ENCODE measurements at regions not wholly inside any gene's neighbourhood (a gene's known extent, or its start where the extent isn't known, plus 50 kb on each side); places are given as distances from the start of the nearest gene placed in this dataset.

DNA sequence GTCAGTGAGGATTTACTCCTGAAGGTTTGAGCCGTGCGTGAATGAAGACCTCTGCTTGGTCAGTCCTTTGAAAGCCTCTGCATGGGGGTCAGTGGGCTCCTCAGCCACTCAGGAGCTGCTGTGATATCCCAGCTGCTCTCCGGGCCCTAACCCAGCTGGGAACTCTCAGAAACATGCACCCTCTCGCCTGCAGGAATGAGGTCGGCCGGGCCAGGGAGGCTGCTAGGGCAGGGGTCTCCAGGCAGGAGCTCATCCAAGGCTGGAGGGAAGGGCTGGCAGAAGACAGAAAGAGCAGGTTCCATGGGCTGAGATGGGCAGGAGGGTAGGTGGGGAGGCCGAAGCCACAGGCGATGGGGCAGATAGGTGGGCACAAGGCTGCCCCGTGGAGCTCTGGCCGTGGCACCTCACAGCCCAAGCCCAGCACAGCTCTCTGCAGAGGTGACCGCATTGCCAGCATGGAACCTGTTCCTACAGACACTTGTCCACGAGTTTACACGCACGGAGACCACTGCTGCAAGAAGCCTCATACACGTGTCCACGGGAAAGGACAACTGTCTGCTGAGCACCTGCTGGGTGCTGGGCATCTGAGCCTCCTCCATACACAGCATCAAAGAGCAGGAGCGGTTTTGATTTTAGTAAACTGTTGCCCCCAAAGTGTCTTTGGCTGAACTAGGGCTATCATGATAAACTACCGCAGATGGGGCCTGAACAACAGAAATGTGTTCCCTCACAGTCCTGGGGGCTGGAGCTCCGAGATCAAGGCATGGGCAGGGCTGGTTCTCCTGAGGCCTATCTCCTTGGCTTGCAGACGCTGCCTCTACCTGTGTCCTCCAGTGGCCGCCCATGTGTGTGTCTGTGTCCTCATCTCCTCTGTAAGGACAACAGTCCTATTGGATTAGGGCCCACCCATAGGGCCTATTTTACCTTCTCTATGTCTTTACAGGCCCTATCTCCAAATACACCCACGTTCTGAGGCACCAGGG lies 85.2 kb upstream of the ADAMTS2 start:
- TF ChIP-seq CTCF (IDR thresholded peaks at IDR 0.05), result no peak
- peaks cover 3% of the 10 kb centered on the region for H3K9me3 Mint-ChIP-seq
- no peaks in the 10 kb centered on the region for H3K27me3 Mint-ChIP-seq
- intact Hi-C loops (cut with micrococcal nuclease), result no loop called here
- ATAC-seq (ENCODE audit: low read depth) (no peak), DNase-seq (no peak)
- H3K4me3 Mint-ChIP-seq, result no peak overlapping the region
- CTCF ChIA-PET, result no interaction called here
- no peak overlapping the region for H3K27ac Mint-ChIP-seq
- POLR2A ChIA-PET, result no interaction called here
- no peaks in the 10 kb centered on the region for H3K4me1 Mint-ChIP-seq
- H3K36me3 Mint-ChIP-seq (ENCODE audit: low read depth), result no peaks in the 10 kb centered on the region

DNA sequence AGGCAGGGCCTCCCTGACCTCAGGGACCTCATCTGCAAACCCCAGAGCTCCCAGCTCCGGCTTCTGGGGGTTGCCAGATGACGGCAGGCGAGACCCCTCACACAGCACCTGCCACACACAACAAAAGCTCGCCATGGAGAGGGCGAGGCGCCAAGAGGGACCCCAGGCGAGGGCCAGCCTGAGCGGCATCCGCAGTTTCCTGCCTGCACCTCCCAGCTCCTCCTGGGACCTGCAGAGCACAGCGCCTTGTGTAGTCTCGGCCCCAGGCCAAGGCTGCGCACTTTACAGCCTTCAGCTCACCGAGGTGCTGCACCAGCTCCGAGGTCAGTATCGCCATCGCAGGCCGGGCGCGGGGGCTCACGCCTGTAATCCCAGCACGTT lies 82.4 kb upstream of the ADAMTS2 start:
- Mint-ChIP-seq H3K4me3 (no peak overlapping the region), H3K27ac (no peak overlapping the region), H3K36me3 (ENCODE audit: low read depth) (no peaks in the 10 kb centered on the region), H3K4me1 (no peaks in the 10 kb centered on the region), H3K9me3 (peaks cover 3% of the 10 kb centered on the region), H3K27me3 (no peaks in the 10 kb centered on the region)
- POLR2A ChIA-PET, result no interaction called here
- no peak for DNase-seq
- intact Hi-C loops (cut with micrococcal nuclease), result no loop called here
- CTCF ChIA-PET, result no interaction called here
- no peak for ATAC-seq (ENCODE audit: low read depth)
- no peak for TF ChIP-seq CTCF (IDR thresholded peaks at IDR 0.05)

- Mint-ChIP-seq H3K9me3 (peaks cover 3% of the 10 kb centered on the region), H3K4me3 (no peak overlapping the region), H3K36me3 (ENCODE audit: low read depth) (no peaks in the 10 kb centered on the region), H3K27ac (no peak overlapping the region), H3K4me1 (no peaks in the 10 kb centered on the region), H3K27me3 (no peaks in the 10 kb centered on the region)
- ChIA-PET CTCF (no interaction called here), POLR2A (no interaction called here)
- no peak for DNase-seq
- TF ChIP-seq CTCF (IDR thresholded peaks at IDR 0.05), result no peak
- intact Hi-C loops (cut with micrococcal nuclease), result no loop called here
- ATAC-seq (ENCODE audit: low read depth), result no peak
Observed at GRCh38 chr5:179427032-179427675, 81.9 kb upstream of the ADAMTS2 start.

DNA sequence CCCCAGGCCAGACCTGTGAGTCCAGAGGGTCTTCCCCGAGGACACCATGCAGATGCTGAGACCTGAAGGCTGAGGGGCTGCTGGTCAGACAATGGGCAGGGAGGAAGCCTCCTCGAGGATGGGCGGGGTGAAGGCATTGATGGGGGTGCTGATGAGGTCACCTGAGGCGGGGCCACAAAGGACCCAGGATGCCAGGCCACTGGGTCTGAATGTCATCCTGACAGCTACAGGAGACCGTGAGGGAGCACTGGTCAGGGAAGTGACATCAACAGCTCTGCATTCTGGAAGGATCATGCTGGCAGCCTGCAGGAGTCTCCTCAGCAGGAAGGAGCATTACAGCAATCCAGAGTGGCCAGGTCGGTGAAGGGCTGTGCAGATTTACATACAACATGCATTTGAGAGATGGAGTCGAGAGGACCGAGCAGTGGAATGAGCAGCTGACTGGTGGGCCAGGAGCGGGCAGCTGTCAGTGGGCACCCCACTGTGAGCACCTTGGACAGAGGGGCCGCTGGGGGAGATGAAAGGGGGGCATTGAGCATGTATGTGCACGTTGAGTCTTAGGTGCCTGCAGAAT lies 77.7 kb upstream of the ADAMTS2 start:
- intact Hi-C loops (cut with micrococcal nuclease), result no loop called here
- ChIA-PET POLR2A (no interaction called here), CTCF (no interaction called here)
- Mint-ChIP-seq H3K9me3 (no peaks in the 10 kb centered on the region), H3K4me1 (no peaks in the 10 kb centered on the region), H3K27ac (no peak overlapping the region), H3K27me3 (peaks cover 6% of the 10 kb centered on the region), H3K36me3 (ENCODE audit: low read depth) (no peaks in the 10 kb centered on the region), H3K4me3 (no peak overlapping the region)
- DNase-seq (no peak), ATAC-seq (ENCODE audit: low read depth) (no peak)
- TF ChIP-seq CTCF (IDR thresholded peaks at IDR 0.05), result no peak

DNA sequence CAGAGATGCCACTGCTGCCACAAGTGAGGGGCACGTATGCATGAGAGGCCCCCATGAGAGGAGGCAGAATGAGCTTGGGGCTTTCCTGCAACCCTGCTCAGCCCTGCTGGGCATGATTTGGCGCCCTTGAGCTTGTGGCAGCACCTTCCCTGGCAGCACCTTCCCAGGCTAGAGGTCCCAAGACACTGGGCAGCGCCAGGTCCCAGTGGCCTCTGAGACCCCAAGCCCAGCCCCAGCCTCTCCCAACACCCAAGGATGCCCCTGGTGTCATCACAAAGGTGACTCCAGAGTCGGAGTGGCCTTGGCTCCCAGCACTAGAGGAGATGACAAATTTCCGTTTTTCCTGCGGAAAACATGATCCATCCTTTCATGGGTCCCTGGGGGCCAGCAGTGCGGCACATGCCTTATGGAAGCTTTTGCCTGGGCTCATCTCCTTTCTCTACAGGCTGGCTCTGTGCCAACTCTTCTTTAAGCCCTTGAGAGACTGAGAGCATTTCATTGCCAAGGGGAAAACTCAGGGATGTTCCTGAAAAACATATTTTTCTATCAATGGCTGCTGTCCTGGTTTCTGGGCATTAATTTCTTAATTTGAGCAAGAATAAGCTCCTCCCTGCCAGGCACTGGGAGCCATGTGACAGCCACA lies 77.1 kb upstream of the ADAMTS2 start:
- no peak overlapping the region for H3K4me3 Mint-ChIP-seq
- intact Hi-C loops (cut with micrococcal nuclease), result no loop called here
- DNase-seq (no peak), ATAC-seq (ENCODE audit: low read depth) (no peak)
- no peak for TF ChIP-seq CTCF (IDR thresholded peaks at IDR 0.05)
- POLR2A ChIA-PET, result no interaction called here
- H3K36me3 Mint-ChIP-seq (ENCODE audit: low read depth), result no peaks in the 10 kb centered on the region
- no peak overlapping the region for H3K27ac Mint-ChIP-seq
- H3K9me3 Mint-ChIP-seq, result no peaks in the 10 kb centered on the region
- H3K4me1 Mint-ChIP-seq, result no peaks in the 10 kb centered on the region
- peaks cover 8% of the 10 kb centered on the region for H3K27me3 Mint-ChIP-seq
- CTCF ChIA-PET, result no interaction called here

All from activated B cell treated with CpG ODN at 0.5 μM for 24 hours (primary cell).